ENCODE measurements at regions not wholly inside any gene's neighbourhood (a gene's known extent, or its start where the extent isn't known, plus 50 kb on each side); places are given as distances from the start of the nearest gene placed in this dataset.
"Not testable (repeated sequence)": the region's sequence is repeated elsewhere in the genome, so short reads cannot be mapped to it uniquely, and the experiment has no call there.

- TF ChIP-seq EZH2 (IDR thresholded peaks at IDR 0.05; ENCODE audit: low read depth) = not testable (repeated sequence)
- TF ChIP-seq, protein P1, sequence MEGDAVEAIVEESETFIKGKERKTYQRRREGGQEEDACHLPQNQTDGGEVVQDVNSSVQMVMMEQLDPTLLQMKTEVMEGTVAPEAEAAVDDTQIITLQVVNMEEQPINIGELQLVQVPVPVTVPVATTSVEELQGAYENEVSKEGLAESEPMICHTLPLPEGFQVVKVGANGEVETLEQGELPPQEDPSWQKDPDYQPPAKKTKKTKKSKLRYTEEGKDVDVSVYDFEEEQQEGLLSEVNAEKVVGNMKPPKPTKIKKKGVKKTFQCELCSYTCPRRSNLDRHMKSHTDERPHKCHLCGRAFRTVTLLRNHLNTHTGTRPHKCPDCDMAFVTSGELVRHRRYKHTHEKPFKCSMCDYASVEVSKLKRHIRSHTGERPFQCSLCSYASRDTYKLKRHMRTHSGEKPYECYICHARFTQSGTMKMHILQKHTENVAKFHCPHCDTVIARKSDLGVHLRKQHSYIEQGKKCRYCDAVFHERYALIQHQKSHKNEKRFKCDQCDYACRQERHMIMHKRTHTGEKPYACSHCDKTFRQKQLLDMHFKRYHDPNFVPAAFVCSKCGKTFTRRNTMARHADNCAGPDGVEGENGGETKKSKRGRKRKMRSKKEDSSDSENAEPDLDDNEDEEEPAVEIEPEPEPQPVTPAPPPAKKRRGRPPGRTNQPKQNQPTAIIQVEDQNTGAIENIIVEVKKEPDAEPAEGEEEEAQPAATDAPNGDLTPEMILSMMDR (conservative IDR thresholded peaks at IDR 0.05) = not testable (repeated sequence)
Measured at GRCh38 chr2:95765925-95766910, 174.4 kb downstream of the TRIM43 start.
